Posterior cingulate gyrus (tissue), 11 donors: ENCODE measurements at regions not wholly inside any gene's neighbourhood (a gene's known extent, or its start where the extent isn't known, plus 50 kb on each side); places are given as distances from the start of the nearest gene placed in this dataset.
A peak's percentile ranks its signal among the peaks of the same experiment; 100 is the strongest.

ENCODE experiments used
- DNase-seq, 10 donors: peaks; one replicate each; pipeline versions ENCODE4 v3.0.0 to v3.0.0-alpha.2; 2020 to 2021; ENCODE audit warnings: mixed read lengths in 3 of 10
- intact Hi-C: fragments of 100-400 bp; cut with DNase I; formaldehyde crosslinking; loops from one replicate; pipeline ENCODE4 v1.15.1; 2023

GRCh38 chr13:47220453-47221140 lies 323.7 kb upstream of the HTR2A start:
- intact Hi-C loops = no loop called here

DNA sequence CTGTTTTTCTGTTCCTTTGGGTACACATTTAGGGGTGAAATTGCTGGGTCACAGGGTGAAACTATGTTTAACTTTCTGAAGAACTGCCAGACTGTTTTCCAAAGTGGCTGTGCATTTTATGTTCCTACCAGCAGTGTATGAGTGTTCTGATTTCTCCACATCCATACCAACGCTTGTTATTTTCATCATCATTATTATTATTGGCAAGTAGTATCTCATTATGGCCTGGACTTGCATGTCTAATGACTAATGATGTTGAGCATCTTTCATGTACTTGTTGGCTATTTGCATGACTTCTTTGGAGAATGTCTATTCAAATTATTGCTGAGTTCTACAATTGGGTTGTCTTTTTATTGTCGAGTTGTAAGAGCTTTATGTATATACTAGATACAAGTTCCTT lies 321.8 kb upstream of the HTR2A start:
- intact Hi-C loops = no loop called here
- DNase-seq = no peak

More at GRCh38 chr13:47220453-47221140, 323.7 kb upstream of the HTR2A start:
- DNase-seq = no peak

GRCh38 chr13:47216176-47216822 lies 319.4 kb upstream of the HTR2A start:
- DNase-seq = no peak
- intact Hi-C loops = no loop called here

- intact Hi-C loops = no loop called here
- DNase-seq = no peak
Measured at GRCh38 chr13:47215736-47216135, 318.9 kb upstream of the HTR2A start.

DNA sequence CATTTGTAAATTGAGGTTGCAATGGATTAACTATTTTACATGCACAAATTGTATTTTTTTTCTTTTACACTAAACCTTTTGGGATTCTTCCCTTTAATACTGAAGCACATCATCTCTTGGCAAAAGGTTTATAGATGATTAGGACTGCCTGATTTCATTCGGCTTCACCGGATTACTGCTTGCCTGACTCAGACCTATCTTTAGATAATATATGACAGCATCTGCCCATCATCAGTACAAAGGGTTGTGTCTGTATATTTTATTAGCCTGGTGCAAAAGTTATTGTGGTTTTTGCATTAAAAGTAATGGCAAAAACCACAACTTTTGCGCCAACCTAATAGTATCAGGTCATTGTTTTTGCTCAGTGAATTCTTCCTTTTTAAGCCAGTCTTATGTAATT lies 316.2 kb upstream of the HTR2A start:
- intact Hi-C loops = no loop called here
- DNase-seq = no peak

DNA sequence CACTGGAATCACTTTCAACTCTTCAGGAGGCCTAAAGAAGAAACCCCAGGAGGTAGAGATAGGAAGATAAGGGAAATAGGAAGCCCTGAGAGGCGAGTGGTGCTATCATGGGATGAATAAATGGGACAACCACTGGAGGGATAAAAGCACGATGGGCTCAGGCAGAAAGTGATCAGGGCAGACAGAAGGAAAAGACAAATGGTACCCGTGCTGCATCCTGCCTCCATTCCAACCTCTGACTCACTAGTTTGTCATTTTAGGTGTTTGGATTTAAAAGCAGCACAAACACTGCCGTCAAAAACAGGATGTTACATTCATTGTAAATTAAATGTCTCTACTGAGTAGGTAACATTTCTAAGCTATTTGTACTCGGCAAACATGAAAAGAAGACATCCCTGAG lies 314.3 kb upstream of the HTR2A start:
- no peak for DNase-seq
- intact Hi-C loops = no loop called here

GRCh38 chr13:47206111-47206510 lies 309.3 kb upstream of the HTR2A start:
- intact Hi-C loops = no loop called here
- no peak for DNase-seq

DNA sequence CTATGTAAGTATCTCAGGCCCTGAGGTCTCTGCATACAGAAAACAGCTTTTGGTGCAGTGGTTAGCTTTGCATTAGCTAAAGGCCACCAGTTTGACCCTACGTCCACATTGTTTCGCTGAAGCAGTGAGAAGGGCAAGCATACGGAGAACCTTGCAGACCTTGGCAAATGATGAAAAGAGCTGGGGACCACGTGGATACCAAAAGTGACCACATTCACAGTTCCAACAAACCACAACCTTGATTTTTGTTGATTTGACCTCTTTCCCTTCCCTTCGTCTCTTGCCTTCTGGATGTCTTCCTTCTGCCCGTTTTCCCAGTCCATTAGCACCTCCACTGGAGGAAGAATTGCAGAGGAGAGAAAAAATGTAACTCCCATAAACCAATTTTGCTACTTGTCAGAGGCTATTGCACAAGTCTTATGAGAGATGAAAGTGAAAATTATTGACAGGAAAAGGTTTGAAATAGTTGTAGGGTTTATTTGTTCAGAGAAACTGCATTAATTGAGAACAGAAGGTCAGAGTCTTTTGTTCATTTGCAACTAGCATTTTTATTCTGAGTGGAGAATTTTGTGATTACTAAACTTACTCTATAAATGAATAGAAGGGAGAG lies 293.9 kb upstream of the HTR2A start:
- no peak for DNase-seq
- intact Hi-C loops = no loop called here

DNA sequence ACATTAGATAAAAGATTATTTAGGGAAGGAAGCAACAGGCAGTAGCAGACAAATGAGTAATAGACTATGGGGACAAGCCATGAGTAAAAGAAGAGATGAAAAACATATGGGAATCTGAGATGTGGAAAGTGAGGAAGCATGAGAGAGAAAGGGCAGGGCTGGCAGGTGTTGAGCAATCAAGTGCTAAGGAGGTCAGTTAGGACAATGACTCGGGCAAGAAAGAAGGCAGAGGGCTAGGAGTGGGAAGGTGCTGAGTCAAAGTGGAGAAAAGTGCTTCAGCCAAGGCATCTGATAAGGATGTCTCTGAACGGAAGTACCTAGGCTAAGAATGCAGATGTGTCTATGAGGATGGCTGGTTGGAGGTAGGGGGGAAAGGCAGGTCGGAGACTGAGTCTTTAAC lies 291.9 kb upstream of the HTR2A start:
- no peak for DNase-seq
- intact Hi-C loops = no loop called here

DNA sequence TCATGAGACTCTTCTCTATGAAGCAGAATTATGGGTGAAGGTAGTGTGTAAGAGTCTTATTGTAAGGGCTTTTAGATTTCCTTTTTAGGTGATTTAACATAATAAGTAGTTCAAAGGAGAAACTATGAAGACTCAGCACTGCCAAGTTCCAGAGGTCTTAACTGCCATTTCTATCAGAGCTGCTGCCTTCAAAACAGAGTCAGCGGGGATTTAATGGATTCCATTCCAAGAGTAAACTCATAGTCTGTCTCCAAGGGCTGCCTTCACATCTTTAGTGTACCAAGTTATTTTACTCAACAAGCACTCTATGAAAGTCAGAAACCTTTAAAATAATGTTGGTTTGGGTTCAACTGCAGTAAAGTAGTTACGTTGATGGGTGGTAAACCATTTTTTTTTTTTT lies 289.6 kb upstream of the HTR2A start:
- intact Hi-C loops = no loop called here
- DNase-seq = no peak

DNA sequence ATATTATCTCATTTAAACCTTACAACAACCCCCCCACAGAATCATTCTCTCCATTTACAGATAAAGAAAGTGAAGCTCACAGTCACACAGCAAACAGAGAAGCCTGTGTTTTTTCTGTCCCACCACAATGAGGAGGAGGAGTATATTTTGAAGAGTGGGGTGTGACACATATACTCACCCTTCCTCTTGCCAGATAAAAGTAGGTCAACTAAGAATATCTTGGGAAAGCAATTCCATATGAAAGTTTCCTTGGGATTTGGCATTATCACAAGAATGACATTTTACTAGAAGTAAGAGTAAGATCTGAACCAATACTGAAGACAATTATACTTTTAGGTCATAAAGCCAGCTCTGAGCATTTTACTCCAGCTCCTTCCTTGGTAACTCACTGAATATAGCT lies 287.5 kb upstream of the HTR2A start:
- no peak for DNase-seq
- intact Hi-C loops = no loop called here

DNA sequence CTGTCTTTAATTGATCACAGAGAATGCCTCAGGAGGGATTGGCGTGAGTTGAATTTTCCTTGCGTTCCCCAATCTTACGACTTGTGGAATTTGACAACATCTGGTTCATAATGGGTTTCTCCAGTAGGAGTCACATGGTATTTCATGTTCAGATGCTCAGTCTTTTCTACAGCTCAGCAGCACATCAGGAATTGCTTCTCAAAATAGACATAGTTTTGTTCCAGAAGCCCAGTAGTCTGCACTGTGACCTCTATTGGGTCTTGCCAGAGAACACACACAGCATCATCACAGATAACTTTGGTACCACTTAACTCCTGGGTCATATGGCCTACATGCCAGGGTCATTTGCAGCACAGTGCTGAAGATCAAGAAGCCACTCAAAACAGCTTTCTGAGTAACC lies 282.5 kb upstream of the HTR2A start:
- intact Hi-C loops = no loop called here
- no peak for DNase-seq

DNA sequence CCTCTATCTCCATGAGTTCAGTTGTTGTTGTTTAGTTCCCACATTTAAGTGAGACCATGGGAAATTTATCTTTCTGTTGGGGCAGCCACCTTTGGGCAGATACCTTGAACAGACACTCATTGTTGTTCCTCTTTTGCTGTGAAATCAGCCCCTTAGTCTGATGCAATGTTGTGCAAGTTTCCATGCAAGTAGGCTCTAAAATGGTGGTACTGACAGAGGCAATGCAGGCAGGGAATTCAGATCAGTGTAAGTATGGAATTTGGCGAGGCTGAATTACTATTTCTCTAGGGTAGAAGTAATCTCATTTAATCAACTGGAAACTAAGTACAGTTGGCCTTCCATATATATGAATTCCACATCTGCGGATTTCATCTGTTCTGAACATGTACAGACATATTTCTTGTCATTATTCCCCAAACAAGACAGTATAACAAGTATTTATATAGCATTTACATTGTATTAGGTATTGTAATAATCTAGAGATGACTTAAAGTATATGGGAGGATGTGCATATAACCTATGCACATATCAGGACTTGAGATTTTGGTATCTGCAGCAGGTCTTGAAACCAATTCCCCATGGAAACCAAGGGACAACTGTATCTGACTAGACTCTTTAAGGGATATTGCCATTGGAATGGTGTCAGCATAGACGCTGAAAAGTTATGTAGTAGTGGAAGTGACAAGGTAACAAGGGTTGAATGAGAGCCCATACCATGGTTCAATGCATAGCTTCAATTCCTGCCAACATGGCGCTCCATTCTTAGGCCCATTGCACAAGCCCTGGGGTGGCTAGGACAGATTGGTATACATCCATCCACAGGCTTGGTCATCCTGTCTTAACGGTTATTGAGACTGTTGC lies 281.5 kb upstream of the HTR2A start:
- DNase-seq = no peak
- intact Hi-C loops = no loop called here

- no peak for DNase-seq
- intact Hi-C loops = no loop called here
Measured at GRCh38 chr13:47175172-47175866, 278.5 kb upstream of the HTR2A start.

DNA sequence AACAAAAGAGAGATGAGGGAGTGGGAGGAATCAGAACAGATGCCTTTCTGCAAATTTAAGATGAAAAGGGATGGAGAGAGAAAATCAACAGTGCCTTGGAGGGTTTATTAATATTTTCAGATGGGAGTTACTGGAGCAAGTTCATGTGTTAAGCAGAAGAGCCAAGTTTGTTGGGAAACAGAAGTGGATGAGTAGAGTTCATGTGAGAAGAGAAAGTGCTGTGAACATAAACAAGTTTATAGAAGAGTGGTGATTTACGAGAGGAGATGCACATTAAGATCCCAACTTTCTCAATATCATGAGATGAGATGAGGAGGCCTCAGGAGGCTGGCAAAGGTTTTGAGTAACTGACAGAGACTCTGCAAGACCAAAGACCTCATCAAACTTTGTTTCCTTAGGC lies 274.1 kb upstream of the HTR2A start:
- no peak for DNase-seq
- intact Hi-C loops = no loop called here

GRCh38 chr13:47168618-47169017 lies 271.8 kb upstream of the HTR2A start:
- DNase-seq = no peak
- intact Hi-C loops = no loop called here

GRCh38 chr13:47168066-47168465 lies 271.2 kb upstream of the HTR2A start:
- intact Hi-C loops = no loop called here
- DNase-seq = no peak

GRCh38 chr13:47166336-47166735 lies 269.5 kb upstream of the HTR2A start:
- no peak for DNase-seq
- intact Hi-C loops = no loop called here

DNA sequence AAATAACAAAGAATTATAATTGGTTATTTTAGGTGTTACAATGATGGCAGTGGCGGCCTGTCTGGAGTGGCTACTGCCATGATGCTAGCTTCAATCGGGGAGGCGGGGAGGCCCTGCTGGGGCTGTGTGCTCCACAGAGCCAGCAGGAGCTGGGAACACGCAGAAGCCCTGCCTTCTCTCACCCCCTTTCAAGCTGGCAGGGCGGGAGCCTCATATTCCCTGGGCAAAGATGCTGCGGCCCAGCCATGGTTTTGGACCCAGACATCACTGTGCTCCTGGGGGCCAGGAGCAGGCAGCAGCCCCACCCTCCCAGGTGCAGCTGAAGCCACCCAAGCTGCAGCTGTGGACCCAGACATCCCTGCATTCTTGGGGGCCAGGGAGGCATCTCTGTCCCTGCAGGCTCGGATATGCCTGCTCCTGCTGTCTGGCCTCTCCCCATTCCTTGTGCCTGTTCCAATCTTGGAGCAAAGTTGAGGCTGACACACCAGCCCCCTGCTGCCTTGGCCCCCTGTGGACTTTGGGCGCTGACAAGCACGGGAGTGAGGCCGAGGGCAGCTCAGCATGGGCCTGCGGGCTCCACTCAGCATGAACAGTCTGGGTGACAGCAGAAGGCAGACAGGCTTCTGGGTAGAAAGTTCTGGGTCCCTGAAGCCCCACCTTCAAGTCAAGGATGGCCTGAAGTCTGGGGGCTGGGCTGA lies 263.1 kb upstream of the HTR2A start:
- peak in 3 of 10 donors; percentile 50 to 65 (median 62) for DNase-seq
- intact Hi-C loops = no loop called here

- intact Hi-C loops = no loop called here
- DNase-seq = no peak
Measured at GRCh38 chr13:47158593-47158992, 261.7 kb upstream of the HTR2A start.
